GM06990 (cell line): ENCODE measurements at regions not wholly inside any gene's neighbourhood (a gene's known extent, or its start where the extent isn't known, plus 50 kb on each side); places are given as distances from the start of the nearest gene placed in this dataset.

Experiments
- DNase-seq: peaks from one replicate; pipeline ENCODE4 v3.0.0-alpha.2; 2011; ENCODE audit not compliant: insufficient read length; ENCODE audit errors: extremely low read depth
- H3K27me3 ChIP-seq: replicated peaks from 2 replicates; pipeline ENCODE4 v1.6.0; 2011; ENCODE audit warnings: low read length; ENCODE audit not compliant: control insufficient read depth, insufficient read depth
- H3K36me3 ChIP-seq: 2 replicates; pipeline ENCODE4 v1.5.1; 2011; ENCODE audit warnings: low read length; ENCODE audit not compliant: control insufficient read depth, insufficient read depth
- H3K4me3 ChIP-seq: replicated peaks from 2 replicates; pipeline ENCODE4 v1.5.1; 2011; ENCODE audit warnings: low read depth, mild to moderate bottlenecking, control low read depth, low read length
- CTCF ChIP-seq: IDR thresholded peaks from 2 replicates; pipeline ENCODE4 v1.5.1; 2011; ENCODE audit warnings: low read length, control low read depth, mild to moderate bottlenecking, inconsistent platforms; ENCODE audit not compliant: insufficient read depth, poor library complexity, severe bottlenecking

- no peaks in the 10 kb centered on the region for H3K27me3 ChIP-seq
- no peak for DNase-seq
- H3K36me3 ChIP-seq, result no peaks in the 10 kb centered on the region
- H3K4me3 ChIP-seq, result no peak overlapping the region
- TF ChIP-seq CTCF, result no peak
These were observed 202.8 kb upstream of the COPS8 start for GRCh38 chr2:236882930-236883329.

- Histone ChIP-seq H3K36me3 (no peaks in the 10 kb centered on the region), H3K4me3 (no peak overlapping the region), H3K27me3 (no peaks in the 10 kb centered on the region)
- no peak for TF ChIP-seq CTCF
- DNase-seq, result no peak
These were observed 201.9 kb upstream of the COPS8 start for GRCh38 chr2:236883819-236884218.

- TF ChIP-seq CTCF, result no peak
- Histone ChIP-seq H3K27me3 (no peaks in the 10 kb centered on the region), H3K4me3 (no peak overlapping the region), H3K36me3 (no peaks in the 10 kb centered on the region)
- DNase-seq, result no peak
These were observed 201.0 kb upstream of the COPS8 start for GRCh38 chr2:236884569-236885175.

GRCh38 chr2:236886456-236886855, 199.2 kb upstream of the COPS8 start:
- H3K36me3 ChIP-seq, result no peaks in the 10 kb centered on the region
- TF ChIP-seq CTCF, result no peak
- H3K4me3 ChIP-seq, result no peak overlapping the region
- no peaks in the 10 kb centered on the region for H3K27me3 ChIP-seq
- DNase-seq, result no peak

GRCh38 chr2:236887531-236887930, 198.2 kb upstream of the COPS8 start:
- H3K27me3 ChIP-seq, result no peaks in the 10 kb centered on the region
- no peaks in the 10 kb centered on the region for H3K36me3 ChIP-seq
- no peak overlapping the region for H3K4me3 ChIP-seq
- DNase-seq, result no peak
- no peak for TF ChIP-seq CTCF
